ENCODE measurements at regions not wholly inside any gene's neighbourhood (a gene's known extent, or its start where the extent isn't known, plus 50 kb on each side); places are given as distances from the start of the nearest gene placed in this dataset.

GRCh38 chr5:124630767-124631704, 115.4 kb downstream of the ZNF608 start:
- Mint-ChIP-seq H3K4me1 (no peaks in the 10 kb centered on the region), H3K27me3 (ENCODE audit: low read depth in 3 of 3) (peaks cover 3 to 8% (median 7%) of the 10 kb centered on the region in 3 donors), H3K36me3 (no peaks in the 10 kb centered on the region), H3K4me3 (no peak overlapping the region), H3K9me3 (peaks cover 0 to 2% (median 0%) of the 10 kb centered on the region in 6 donors), H3K27ac (no peak overlapping the region)
- no peak for DNase-seq

- H3K27me3 Mint-ChIP-seq (ENCODE audit: low read depth in 3 of 3) = peaks cover 3 to 14% (median 5%) of the 10 kb centered on the region in 3 donors
- no peak overlapping the region for H3K27ac Mint-ChIP-seq
Measured at GRCh38 chr5:124628721-124629596, 117.5 kb downstream of the ZNF608 start.

GRCh38 chr5:124627815-124628595, 118.4 kb downstream of the ZNF608 start:
- peaks cover 3 to 14% (median 5%) of the 10 kb centered on the region in 3 donors for H3K27me3 Mint-ChIP-seq (ENCODE audit: low read depth in 3 of 3)
- peaks cover 0 to 2% (median 0%) of the 10 kb centered on the region in 6 donors for H3K9me3 Mint-ChIP-seq
- no peak overlapping the region for H3K4me3 Mint-ChIP-seq
- H3K4me1 Mint-ChIP-seq = no peaks in the 10 kb centered on the region
- DNase-seq = no peak
- no peak overlapping the region for H3K27ac Mint-ChIP-seq
- H3K36me3 Mint-ChIP-seq = no peaks in the 10 kb centered on the region

More at GRCh38 chr5:124628721-124629596, 117.5 kb downstream of the ZNF608 start:
- Mint-ChIP-seq H3K4me3 (no peak overlapping the region), H3K4me1 (no peaks in the 10 kb centered on the region), H3K9me3 (peaks cover 0 to 2% (median 0%) of the 10 kb centered on the region in 6 donors), H3K36me3 (no peaks in the 10 kb centered on the region)
- DNase-seq = no peak

- Mint-ChIP-seq H3K27ac (no peak overlapping the region), H3K4me3 (no peak overlapping the region), H3K9me3 (no peaks in the 10 kb centered on the region), H3K27me3 (ENCODE audit: low read depth in 3 of 3) (peaks cover 3 to 18% (median 4%) of the 10 kb centered on the region in 3 donors), H3K4me1 (no peaks in the 10 kb centered on the region), H3K36me3 (no peaks in the 10 kb centered on the region)
- no peak for DNase-seq
Measured at GRCh38 chr5:124626053-124626452, 120.4 kb downstream of the ZNF608 start.

DNA sequence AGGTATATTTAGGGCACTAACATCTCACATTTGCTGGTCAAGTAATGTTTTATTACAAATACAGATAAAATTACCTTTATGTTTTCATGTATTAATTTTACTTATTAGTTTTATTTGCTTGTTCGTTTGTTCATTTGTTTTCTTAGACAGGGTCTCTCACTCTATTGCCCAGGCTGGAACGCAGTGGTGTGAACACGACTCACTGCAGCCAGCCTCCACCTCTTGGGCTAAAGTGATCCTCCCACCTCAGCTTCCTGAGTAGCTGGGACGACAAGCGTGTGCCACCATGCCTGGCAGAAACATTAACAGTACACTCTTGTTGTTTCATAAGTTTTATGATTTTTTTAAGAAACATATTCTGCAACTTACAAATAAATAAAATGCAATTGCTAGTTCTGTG, 123.2 kb downstream of the ZNF608 start:
- H3K27me3 Mint-ChIP-seq (ENCODE audit: low read depth in 3 of 3) = peaks cover 4 to 19% (median 8%) of the 10 kb centered on the region in 3 donors
- H3K4me1 Mint-ChIP-seq = no peaks in the 10 kb centered on the region
- no peak overlapping the region for H3K4me3 Mint-ChIP-seq

GRCh38 chr5:124622851-124623250, 123.6 kb downstream of the ZNF608 start:
- Mint-ChIP-seq H3K4me3 (no peak overlapping the region), H3K27me3 (ENCODE audit: low read depth in 3 of 3) (peaks cover 4 to 19% (median 8%) of the 10 kb centered on the region in 3 donors), H3K36me3 (no peaks in the 10 kb centered on the region), H3K4me1 (no peaks in the 10 kb centered on the region), H3K27ac (no peak overlapping the region), H3K9me3 (no peaks in the 10 kb centered on the region)
- no peak for DNase-seq

More for the DNA sequence above, 123.2 kb downstream of the ZNF608 start:
- Mint-ChIP-seq H3K27ac (no peak overlapping the region), H3K9me3 (no peaks in the 10 kb centered on the region), H3K36me3 (no peaks in the 10 kb centered on the region)
- no peak for DNase-seq

GRCh38 chr5:124621279-124621678, 125.2 kb downstream of the ZNF608 start:
- no peaks in the 10 kb centered on the region for H3K36me3 Mint-ChIP-seq
- H3K27ac Mint-ChIP-seq = no peak overlapping the region
- no peaks in the 10 kb centered on the region for H3K9me3 Mint-ChIP-seq
- H3K4me1 Mint-ChIP-seq = no peaks in the 10 kb centered on the region
- H3K4me3 Mint-ChIP-seq = no peak overlapping the region
- no peak for DNase-seq
- H3K27me3 Mint-ChIP-seq (ENCODE audit: low read depth in 3 of 3) = peaks cover 5 to 18% (median 6%) of the 10 kb centered on the region in 3 donors

GRCh38 chr5:124620743-124621142, 125.7 kb downstream of the ZNF608 start:
- H3K36me3 Mint-ChIP-seq = no peaks in the 10 kb centered on the region
- no peak for DNase-seq
- no peak overlapping the region for H3K4me3 Mint-ChIP-seq
- no peaks in the 10 kb centered on the region for H3K9me3 Mint-ChIP-seq
- H3K4me1 Mint-ChIP-seq = no peaks in the 10 kb centered on the region
- H3K27me3 Mint-ChIP-seq (ENCODE audit: low read depth in 3 of 3) = peaks cover 3 to 13% (median 4%) of the 10 kb centered on the region in 3 donors
- H3K27ac Mint-ChIP-seq = no peak overlapping the region

- Mint-ChIP-seq H3K9me3 (no peaks in the 10 kb centered on the region), H3K4me1 (no peaks in the 10 kb centered on the region), H3K27me3 (ENCODE audit: low read depth in 3 of 3) (peaks cover 3 to 9% (median 9%) of the 10 kb centered on the region in 3 donors), H3K36me3 (no peaks in the 10 kb centered on the region), H3K27ac (no peak overlapping the region), H3K4me3 (no peak overlapping the region)
- DNase-seq = no peak
Measured at GRCh38 chr5:124619121-124619520, 127.3 kb downstream of the ZNF608 start.

GRCh38 chr5:124617787-124618186, 128.7 kb downstream of the ZNF608 start:
- peaks cover 3 to 9% (median 8%) of the 10 kb centered on the region in 3 donors for H3K27me3 Mint-ChIP-seq (ENCODE audit: low read depth in 3 of 3)
- no peaks in the 10 kb centered on the region for H3K4me1 Mint-ChIP-seq
- no peak for DNase-seq
- H3K9me3 Mint-ChIP-seq = no peaks in the 10 kb centered on the region
- no peak overlapping the region for H3K4me3 Mint-ChIP-seq
- no peak overlapping the region for H3K27ac Mint-ChIP-seq
- no peaks in the 10 kb centered on the region for H3K36me3 Mint-ChIP-seq

DNA sequence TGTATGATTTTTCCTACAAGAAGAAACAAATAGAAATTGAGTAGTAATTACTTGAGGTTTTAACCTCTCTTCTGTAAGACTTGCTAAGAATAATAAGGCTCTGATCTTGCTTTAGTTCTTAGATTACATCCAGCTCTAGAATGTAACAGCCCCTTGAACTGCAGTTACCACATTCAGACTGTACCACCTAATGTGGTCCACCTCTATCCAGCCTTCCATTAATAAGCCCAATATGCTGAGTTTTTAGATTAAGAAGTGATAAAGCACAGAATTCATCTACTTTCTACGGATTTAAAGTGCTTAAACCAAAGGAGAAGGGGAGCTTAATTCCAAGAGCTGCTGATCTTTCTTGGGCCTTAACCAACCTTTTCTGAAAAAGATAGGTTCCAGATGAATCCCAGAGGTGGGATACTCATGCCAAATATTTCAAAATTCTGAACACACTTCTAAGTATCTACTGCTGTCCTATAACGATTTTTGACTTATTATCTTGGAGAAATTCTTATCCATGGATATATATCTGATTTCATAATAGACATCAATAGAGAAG, 131.5 kb downstream of the ZNF608 start:
- DNase-seq = no peak
- H3K27ac Mint-ChIP-seq = no peak overlapping the region
- H3K4me3 Mint-ChIP-seq = no peak overlapping the region
- no peaks in the 10 kb centered on the region for H3K4me1 Mint-ChIP-seq
- no peaks in the 10 kb centered on the region for H3K36me3 Mint-ChIP-seq
- H3K9me3 Mint-ChIP-seq = peaks cover 0 to under 1% (median 0%) of the 10 kb centered on the region in 6 donors
- peaks cover 3 to 7% (median 5%) of the 10 kb centered on the region in 3 donors for H3K27me3 Mint-ChIP-seq (ENCODE audit: low read depth in 3 of 3)

DNA sequence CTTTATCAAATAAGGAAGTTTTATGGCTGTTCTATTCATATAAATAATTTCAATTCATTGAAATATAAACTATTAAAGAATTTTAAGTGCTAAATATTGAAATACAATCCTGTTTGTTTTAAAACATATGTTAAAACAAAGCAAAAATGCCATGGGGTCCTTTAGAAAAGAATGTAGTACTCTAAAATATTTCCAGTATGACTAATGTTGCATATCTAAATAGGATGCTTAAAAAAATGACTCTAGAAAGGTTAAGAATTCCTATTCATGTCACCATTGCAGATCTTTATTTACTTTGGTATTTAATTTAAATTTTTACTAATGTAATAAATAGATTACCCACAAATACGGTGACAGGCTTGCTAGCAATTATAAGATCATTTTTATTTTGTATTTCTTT, 132.3 kb downstream of the ZNF608 start:
- no peak for DNase-seq
- Mint-ChIP-seq H3K27me3 (ENCODE audit: low read depth in 3 of 3) (peaks cover 5 to 7% (median 6%) of the 10 kb centered on the region in 3 donors), H3K4me3 (no peak overlapping the region), H3K4me1 (no peaks in the 10 kb centered on the region), H3K27ac (no peak overlapping the region), H3K9me3 (peaks cover 0 to 5% (median 0%) of the 10 kb centered on the region in 6 donors), H3K36me3 (no peaks in the 10 kb centered on the region)

Data from immature natural killer cell (primary cell).